ENCODE measurements at regions not wholly inside any gene's neighbourhood (a gene's known extent, or its start where the extent isn't known, plus 50 kb on each side); places are given as distances from the start of the nearest gene placed in this dataset.
"Not testable (repeated sequence)": the region's sequence is repeated elsewhere in the genome, so short reads cannot be mapped to it uniquely, and the experiment has no call there.

- Histone ChIP-seq H3K4me3 (ENCODE audit: low read length) (no peak overlapping the region), H3K36me3 (ENCODE audit: low read depth, low read length) (no peaks in the 10 kb centered on the region), H3K4me1 (ENCODE audit: insufficient read depth, low read length) (no peaks in the 10 kb centered on the region), H4K20me1 (ENCODE audit: low read length) (no peaks in the 10 kb centered on the region), H3K9ac (ENCODE audit: low read length) (no peak overlapping the region), H2AFZ (ENCODE audit: low read length) (no peak overlapping the region), H3K27ac (ENCODE audit: low read length) (no peak overlapping the region), H3F3A (ENCODE audit: low read length, unreplicated experiment) (no peaks in the 10 kb centered on the region), H3K4me2 (ENCODE audit: low read length) (no peak overlapping the region), H3K9me2 (replicated peaks; ENCODE audit: low read length) (no peaks in the 10 kb centered on the region), H3K79me2 (ENCODE audit: low read length) (no peaks in the 10 kb centered on the region), H3K27me3 (ENCODE audit: low read length) (no peaks in the 10 kb centered on the region), H3K9me3 (ENCODE audit: low read length) (no peaks in the 10 kb centered on the region)
- TF ChIP-seq EZH2phosphoT487 (IDR thresholded peaks at IDR 0.05; ENCODE audit: borderline replicate concordance, low read length) (no peak), CTCF (conservative IDR thresholded peaks at IDR 0.05; ENCODE audit: low read depth, low read length) (no peak)
- ChIA-PET POLR2A (ENCODE audit: unreplicated experiment) (no interaction called here), CTCF (no interaction called here)
- BruUV-seq (replicated peaks) = no TSS peak
- intact Hi-C loops (cut with micrococcal nuclease) = no loop called here
- ATAC-seq = no peak
- DNase-seq = no peak
These were observed 760.4 kb upstream of the SEMA6D start for GRCh38 chr15:46956881-46957280.

GRCh38 chr15:46960581-46960980 is 756.7 kb upstream of the SEMA6D start:
- TF ChIP-seq CTCF (conservative IDR thresholded peaks at IDR 0.05; ENCODE audit: low read depth, low read length) = no peak
- TF ChIP-seq EZH2phosphoT487 (IDR thresholded peaks at IDR 0.05; ENCODE audit: borderline replicate concordance, low read length) = no peak
- TF ChIP-seq EZH2 (IDR thresholded peaks at IDR 0.05; ENCODE audit: low read length, unreplicated experiment) = no peak
- Histone ChIP-seq H3F3A (ENCODE audit: low read length, unreplicated experiment) (no peaks in the 10 kb centered on the region), H3K4me3 (ENCODE audit: low read length) (no peak overlapping the region), H3K4me1 (ENCODE audit: insufficient read depth, low read length) (no peaks in the 10 kb centered on the region), H3K4me2 (ENCODE audit: low read length) (no peak overlapping the region), H4K20me1 (ENCODE audit: low read length) (no peaks in the 10 kb centered on the region), H3K9me2 (replicated peaks; ENCODE audit: low read length) (no peaks in the 10 kb centered on the region), H3K9me3 (ENCODE audit: low read length) (no peaks in the 10 kb centered on the region), H3K36me3 (ENCODE audit: low read depth, low read length) (no peaks in the 10 kb centered on the region), H2AFZ (ENCODE audit: low read length) (no peak overlapping the region), H3K9ac (ENCODE audit: low read length) (no peak overlapping the region), H3K27ac (ENCODE audit: low read length) (no peak overlapping the region), H3K27me3 (ENCODE audit: low read length) (no peaks in the 10 kb centered on the region), H3K79me2 (ENCODE audit: low read length) (no peaks in the 10 kb centered on the region)
- POLR2A ChIA-PET (ENCODE audit: unreplicated experiment) = no interaction called here
- DNase-seq (no peak), ATAC-seq (no peak)
- CTCF ChIA-PET = no interaction called here
- intact Hi-C loops (cut with micrococcal nuclease) = no loop called here
- BruUV-seq (replicated peaks) = no TSS peak

GRCh38 chr15:46961795-46962194 is 755.5 kb upstream of the SEMA6D start:
- CTCF ChIA-PET = interaction anchor here (0.7 kb wide), 1 partner anchor 1247 kb away, joined by 3 read pairs; no protein-coding TSS in a partner anchor
- no peak overlapping the region for H3K9ac ChIP-seq (ENCODE audit: low read length)
- no peak overlapping the region for H3K4me2 ChIP-seq (ENCODE audit: low read length)
- no peaks in the 10 kb centered on the region for H3F3A ChIP-seq (ENCODE audit: low read length, unreplicated experiment)
- H4K20me1 ChIP-seq (ENCODE audit: low read length) = no peaks in the 10 kb centered on the region
- ATAC-seq (no peak), DNase-seq (no peak)
- H3K4me3 ChIP-seq (ENCODE audit: low read length) = no peak overlapping the region
- H3K9me2 ChIP-seq (replicated peaks; ENCODE audit: low read length) = no peaks in the 10 kb centered on the region
- POLR2A ChIA-PET (ENCODE audit: unreplicated experiment) = no interaction called here
- H3K4me1 ChIP-seq (ENCODE audit: insufficient read depth, low read length) = no peaks in the 10 kb centered on the region
- H3K27ac ChIP-seq (ENCODE audit: low read length) = no peak overlapping the region
- H3K36me3 ChIP-seq (ENCODE audit: low read depth, low read length) = no peaks in the 10 kb centered on the region
- intact Hi-C loops (cut with micrococcal nuclease) = no loop called here
- no TSS peak for BruUV-seq (replicated peaks)
- no peak overlapping the region for H2AFZ ChIP-seq (ENCODE audit: low read length)
- no peaks in the 10 kb centered on the region for H3K27me3 ChIP-seq (ENCODE audit: low read length)
- no peaks in the 10 kb centered on the region for H3K9me3 ChIP-seq (ENCODE audit: low read length)
- H3K79me2 ChIP-seq (ENCODE audit: low read length) = no peaks in the 10 kb centered on the region
- TF ChIP-seq EZH2 (IDR thresholded peaks at IDR 0.05; ENCODE audit: low read length, unreplicated experiment) (no peak), CTCF (conservative IDR thresholded peaks at IDR 0.05; ENCODE audit: low read depth, low read length) (no peak), EZH2phosphoT487 (IDR thresholded peaks at IDR 0.05; ENCODE audit: borderline replicate concordance, low read length) (no peak)

- DNase-seq, CTCF ChIA-PET: not testable (repeated sequence)
These were observed 729.2 kb upstream of the SEMA6D start for GRCh38 chr15:46988055-46988454.

More at GRCh38 chr15:46988055-46988454, 729.2 kb upstream of the SEMA6D start:
- H4K20me1 ChIP-seq (ENCODE audit: low read length); H3K27me3 ChIP-seq (ENCODE audit: low read length); H3K36me3 ChIP-seq (ENCODE audit: low read depth, low read length); H3K27ac ChIP-seq (ENCODE audit: low read length); H3K79me2 ChIP-seq (ENCODE audit: low read length); H3K4me1 ChIP-seq (ENCODE audit: insufficient read depth, low read length); H3K9me3 ChIP-seq (ENCODE audit: low read length); ATAC-seq; H3K4me2 ChIP-seq (ENCODE audit: low read length); H3F3A ChIP-seq (ENCODE audit: low read length, unreplicated experiment); H3K9ac ChIP-seq (ENCODE audit: low read length); H2AFZ ChIP-seq (ENCODE audit: low read length); POLR2A ChIA-PET (ENCODE audit: unreplicated experiment); BruUV-seq (replicated peaks); H3K4me3 ChIP-seq (ENCODE audit: low read length); H3K9me2 ChIP-seq (replicated peaks; ENCODE audit: low read length); intact Hi-C loops (cut with micrococcal nuclease): not testable (repeated sequence)

Data from PC-3 (cell line).